ENCODE measurements at regions not wholly inside any gene's neighbourhood (a gene's known extent, or its start where the extent isn't known, plus 50 kb on each side); places are given as distances from the start of the nearest gene placed in this dataset.

- TF ChIP-seq CTCF (IDR thresholded peaks at IDR 0.05) = no peak
Measured at GRCh38 chr19:31089681-31090080, 259.6 kb downstream of the TSHZ3 start.

GRCh38 chr19:31085125-31085524 is 264.1 kb downstream of the TSHZ3 start:
- TF ChIP-seq CTCF (IDR thresholded peaks at IDR 0.05) = no peak

GRCh38 chr19:31083105-31083504 is 266.1 kb downstream of the TSHZ3 start:
- TF ChIP-seq CTCF (IDR thresholded peaks at IDR 0.05) = no peak

- no peak for TF ChIP-seq CTCF (IDR thresholded peaks at IDR 0.05)
Measured at GRCh38 chr19:31075146-31075655, 274.0 kb downstream of the TSHZ3 start.

- no peak for TF ChIP-seq CTCF (IDR thresholded peaks at IDR 0.05)
Measured at GRCh38 chr19:31074199-31075125, 274.8 kb downstream of the TSHZ3 start.

GRCh38 chr19:31073485-31074198 is 275.6 kb downstream of the TSHZ3 start:
- TF ChIP-seq CTCF (IDR thresholded peaks at IDR 0.05) = no peak

- TF ChIP-seq CTCF (IDR thresholded peaks at IDR 0.05) = no peak
Measured at GRCh38 chr19:31072451-31072850, 276.8 kb downstream of the TSHZ3 start.
